NCI-H2196 (cell line): ENCODE measurements at regions not wholly inside any gene's neighbourhood (a gene's known extent, or its start where the extent isn't known, plus 50 kb on each side); places are given as distances from the start of the nearest gene placed in this dataset.
"Not testable (repeated sequence)": the region's sequence is repeated elsewhere in the genome, so short reads cannot be mapped to it uniquely, and the experiment has no call there.

ENCODE experiments used
- DNase-seq: peaks from one replicate; lab custom pipeline; 2025; ENCODE audit not compliant: unreplicated experiment; lab: John Stamatoyannopoulos, UW

DNA sequence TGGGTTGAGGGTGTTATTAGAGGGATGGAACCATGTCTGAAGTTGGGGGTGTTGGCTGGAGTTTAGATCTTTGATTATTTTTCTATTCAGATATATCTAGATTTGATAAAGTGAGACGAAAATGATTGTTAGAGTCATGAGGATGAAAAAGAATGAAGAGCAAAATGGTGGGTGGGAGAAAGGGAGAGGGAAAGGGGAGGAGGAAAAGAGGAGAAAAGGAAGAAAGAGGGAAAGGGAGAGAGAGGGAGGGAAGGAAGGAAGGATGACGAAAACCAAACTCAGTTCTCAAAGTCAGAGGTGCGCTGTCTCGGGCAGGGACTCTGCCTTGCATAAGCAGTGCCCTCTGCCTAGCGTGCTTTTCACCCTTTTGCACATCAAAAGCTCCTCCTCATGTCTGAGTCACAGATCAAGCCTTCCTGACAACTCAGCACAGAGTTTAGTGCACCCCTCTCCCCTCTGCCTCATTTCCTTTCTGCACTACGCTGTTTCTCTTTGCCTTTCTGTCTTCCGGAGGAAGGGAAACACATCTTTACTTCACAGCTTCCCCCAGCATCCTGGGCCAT lies 225.8 kb upstream of the PROX1 start:
- DNase-seq, result no peak

DNA sequence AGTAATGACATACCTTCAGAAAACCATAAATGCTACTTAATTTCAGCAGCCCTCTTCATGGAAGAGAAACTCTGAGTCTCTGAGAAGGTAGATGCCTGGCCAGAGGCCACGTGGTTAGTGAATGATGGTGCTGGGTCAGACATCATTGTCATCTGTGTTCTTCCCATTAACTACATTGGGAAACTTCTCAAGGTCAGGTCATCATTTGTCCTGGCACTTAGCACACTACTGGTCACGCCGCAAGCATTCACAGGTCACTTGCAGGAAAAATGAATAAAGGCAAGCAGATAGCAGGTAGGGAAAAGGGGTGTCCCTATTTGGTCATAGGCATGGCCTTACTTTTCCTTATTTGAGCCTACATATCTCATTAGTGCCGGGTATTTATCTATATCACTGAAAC lies 220.1 kb upstream of the PROX1 start:
- DNase-seq, result no peak

DNA sequence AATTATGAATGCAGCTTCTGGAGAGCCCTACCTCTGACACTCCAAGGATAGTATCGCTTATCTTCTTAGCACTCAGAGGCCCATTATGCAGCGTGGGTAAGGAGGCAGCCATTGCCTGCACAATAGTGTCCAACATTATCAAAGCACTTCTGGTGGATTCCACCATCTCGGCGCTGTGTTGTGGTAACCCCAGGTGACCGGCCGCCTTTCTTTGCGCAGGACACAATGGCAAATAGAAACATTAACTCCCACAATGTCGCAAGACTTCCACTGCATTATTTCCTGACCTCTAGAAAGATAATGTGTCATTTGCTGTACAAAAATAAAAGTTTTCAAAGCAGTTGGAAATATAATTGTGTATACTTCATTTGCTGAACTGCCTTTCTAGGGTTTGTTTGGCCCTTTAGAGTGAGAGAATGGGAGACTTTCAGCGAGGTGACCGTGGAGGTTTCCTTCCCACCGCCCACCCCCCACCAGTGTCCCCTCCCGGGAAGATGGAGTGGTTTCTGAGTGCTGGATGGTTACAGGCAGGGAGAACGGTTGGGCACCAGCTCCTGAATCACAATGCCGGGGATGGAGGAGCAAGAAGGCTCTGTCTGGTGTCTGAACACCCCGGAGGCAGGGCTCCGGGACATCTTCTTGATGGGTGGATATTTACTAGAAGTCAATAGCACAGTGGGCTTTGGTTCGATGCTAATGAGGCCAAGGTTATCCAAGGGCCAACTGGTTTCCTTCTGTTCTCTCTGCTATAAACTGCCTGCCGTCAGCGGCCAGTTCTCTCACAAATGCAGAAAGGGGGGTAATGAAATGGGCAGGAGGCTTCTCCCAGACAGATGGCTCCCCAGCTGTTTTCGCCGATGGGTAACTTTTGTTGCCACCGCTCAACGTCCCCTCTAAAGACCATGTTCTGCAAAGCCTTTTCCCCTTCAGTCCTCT lies 215.4 kb upstream of the PROX1 start:
- no peak for DNase-seq

DNA sequence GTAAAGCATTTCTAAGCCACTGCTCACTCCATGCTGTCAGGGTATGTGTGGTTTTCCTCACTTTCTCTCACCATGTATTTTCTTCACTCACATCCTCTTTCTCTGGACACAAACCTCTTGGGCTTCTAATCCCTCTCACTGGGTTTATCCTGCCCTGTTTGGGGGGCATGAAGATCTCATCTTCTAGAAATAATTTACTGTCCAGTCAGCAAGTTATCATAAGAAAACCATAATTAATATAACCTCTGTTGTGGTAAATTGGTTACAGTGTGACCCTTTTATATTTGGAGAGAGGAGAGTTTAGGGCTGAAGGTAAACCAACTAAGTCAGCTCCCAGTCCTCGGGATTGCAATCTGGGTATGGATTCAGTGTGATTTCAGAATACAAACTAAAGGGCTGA lies 213.8 kb upstream of the PROX1 start:
- DNase-seq, result no peak

DNA sequence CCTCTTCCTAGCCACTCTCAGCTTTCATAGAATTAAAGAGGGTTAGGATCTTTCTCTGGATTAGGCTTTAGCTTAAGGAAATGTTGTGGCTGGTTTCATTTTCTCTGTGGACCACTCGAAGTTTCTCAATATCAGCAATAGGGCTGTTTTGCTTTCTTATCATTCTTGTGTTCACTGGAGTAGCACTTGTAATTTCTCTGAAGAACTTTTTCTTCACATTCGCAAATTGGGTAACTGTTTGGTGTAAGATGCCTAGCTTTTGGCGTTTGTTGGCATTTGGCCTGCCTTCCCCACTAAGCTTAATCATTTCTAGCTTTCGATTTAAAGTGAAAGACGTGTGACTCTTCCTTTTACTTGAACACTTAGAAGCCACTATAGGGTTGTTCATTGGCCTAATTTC lies 210.8 kb upstream of the PROX1 start:
- DNase-seq, result no peak

DNA sequence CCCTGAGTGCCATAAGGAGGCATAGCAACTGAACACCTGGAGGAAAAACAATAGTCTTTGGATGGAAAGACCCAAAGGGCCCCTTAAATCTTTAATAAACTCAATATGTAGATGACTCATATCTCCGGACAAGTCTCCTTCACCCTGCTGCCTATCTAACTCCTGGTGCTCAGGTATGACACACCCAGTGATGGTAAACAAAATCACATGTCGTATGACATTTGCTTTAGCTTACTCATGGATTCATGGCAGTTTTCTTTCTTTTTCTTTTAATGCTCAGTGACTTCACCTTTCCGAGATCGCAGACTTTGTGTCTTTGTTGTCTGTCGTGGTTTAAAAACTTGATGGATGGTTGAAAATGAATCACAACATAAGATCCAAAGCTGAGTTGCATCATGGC lies 208.5 kb upstream of the PROX1 start:
- no peak for DNase-seq

DNA sequence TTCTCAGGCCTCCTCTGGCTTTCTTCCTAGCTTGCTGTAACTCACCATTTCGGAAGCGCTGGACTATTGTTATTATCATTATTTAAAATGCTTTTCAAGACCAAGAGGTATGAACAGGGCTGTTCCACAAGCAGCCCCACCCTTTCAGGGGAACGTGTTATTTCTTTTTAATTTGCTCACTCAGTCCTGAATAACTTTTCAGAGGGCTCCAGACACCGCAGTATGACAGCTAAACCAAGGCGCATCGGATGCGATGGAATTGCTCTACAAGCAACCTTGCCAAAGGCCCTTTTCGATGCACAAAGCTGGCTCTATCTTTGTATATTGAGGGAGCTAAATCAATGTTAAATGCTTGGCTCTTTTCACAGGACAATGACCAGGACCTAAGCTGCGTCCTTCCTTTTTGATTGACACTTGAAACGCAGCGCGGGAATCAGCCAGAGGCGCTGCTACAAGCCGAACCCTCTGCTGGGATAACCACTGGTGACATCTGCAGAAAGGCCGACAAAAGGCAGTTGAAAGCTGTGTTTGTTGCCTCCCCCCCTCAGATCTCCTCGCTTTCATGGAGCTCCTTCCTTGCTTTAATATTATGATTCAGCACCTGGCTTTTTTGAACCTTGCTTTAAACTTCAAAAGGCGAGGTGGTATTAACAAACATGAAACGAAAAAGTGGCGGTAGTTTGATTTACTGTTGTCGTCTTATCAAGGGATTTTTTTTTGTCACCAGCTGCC lies 204.7 kb upstream of the PROX1 start:
- DNase-seq, result no peak

DNA sequence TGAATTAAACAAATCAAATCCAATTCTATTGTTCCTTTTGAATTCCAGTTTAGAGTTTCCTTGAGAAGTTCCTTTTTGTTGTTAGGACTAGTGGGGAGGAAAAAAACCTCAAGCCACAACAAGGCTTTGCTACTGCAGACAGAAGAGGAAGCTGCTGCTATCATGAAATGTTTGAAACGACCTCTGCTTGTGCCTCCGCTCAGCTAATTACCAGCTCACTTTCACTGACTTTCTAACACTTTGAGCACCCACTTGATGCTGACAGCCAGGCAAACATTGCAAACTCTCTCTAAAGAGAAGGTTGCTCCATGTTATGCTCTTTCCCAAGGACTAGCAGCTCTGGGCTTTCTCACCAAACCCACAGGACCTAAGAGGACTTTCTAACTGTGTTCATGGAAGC lies 203.9 kb upstream of the PROX1 start:
- DNase-seq, result no peak

DNA sequence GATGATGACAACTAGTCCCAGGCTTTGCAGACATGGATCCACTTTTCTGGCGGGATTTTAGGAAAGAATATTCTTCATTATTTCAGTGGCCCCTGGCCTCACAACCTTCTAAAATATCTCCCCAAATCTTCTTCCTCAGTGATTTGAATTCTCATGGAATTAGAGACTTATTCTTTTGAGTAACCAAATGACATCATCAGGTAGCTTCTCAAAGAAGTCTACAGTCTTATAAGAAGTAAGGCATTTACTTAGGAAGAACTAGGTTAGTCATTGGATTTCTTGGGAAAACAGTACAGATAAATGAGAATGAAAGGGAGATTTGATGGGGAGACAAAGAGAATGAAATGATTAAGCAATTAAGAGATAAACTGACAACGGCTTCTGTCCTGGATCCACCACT lies 201.1 kb upstream of the PROX1 start:
- no peak for DNase-seq

DNA sequence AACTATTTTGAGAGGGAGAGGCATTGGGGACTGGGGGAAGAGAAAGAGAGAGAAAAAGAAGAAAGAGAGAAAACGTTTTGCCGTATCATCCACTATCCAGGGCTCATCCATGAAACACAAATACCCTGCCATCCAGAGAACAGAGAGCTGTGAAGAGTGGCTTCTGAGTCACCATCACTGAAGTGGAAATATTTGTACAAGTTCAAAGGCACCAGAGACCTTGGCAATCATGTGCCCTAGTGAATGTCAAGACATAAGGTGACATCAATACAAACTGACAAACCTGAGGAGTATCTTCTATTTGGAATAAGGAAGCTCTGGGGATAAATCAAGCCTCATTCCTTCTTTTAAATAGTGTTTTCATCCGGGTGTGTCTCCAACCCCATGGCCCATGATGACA lies 197.2 kb upstream of the PROX1 start:
- no peak for DNase-seq

DNA sequence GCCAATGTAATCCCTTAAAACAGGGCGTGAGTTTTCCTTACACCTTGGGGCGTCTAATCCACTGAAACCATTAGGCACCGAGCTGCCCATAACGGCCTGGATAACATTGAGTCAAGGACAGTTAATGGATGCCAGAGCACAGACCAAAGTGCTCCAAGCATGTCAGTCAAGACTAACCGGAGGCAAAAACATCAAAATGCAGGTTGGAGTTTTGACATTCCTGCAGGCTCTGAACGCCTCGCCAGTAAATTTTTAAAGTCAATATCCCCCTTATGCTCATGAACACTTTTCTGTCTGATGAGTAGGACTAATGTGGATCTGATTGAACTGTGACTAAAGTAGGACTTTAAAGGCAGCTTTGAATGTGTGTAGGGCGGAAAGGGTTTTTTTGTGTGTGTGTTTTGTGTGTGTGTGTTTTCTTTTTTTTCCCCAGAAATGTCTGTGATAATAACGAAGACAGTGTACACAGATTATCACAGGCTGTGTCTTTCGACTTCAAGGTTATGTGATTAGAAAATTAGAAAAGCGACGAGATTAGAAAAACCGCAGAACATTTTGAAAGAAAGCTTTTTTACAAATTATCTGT lies 194.2 kb upstream of the PROX1 start:
- DNase-seq, result no peak

DNA sequence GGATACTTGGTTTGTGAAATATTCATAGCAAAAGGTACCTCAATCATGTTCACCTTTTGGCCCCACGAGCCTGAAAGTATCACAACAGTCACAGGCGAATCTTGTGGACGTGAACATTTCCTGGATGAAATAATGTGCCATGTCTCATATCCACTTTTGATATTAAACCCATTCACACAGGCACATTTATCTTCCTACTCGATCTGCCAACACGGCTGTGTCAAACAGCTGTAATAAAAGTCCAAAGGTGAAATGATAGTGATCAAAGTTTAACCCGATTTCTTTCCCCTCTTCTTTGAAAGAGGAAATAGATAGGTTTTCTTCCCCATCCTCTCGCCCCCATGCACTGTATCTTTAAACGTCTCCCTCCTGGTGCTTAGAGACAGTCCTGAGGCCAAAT lies 191.2 kb upstream of the PROX1 start:
- DNase-seq, result no peak

DNA sequence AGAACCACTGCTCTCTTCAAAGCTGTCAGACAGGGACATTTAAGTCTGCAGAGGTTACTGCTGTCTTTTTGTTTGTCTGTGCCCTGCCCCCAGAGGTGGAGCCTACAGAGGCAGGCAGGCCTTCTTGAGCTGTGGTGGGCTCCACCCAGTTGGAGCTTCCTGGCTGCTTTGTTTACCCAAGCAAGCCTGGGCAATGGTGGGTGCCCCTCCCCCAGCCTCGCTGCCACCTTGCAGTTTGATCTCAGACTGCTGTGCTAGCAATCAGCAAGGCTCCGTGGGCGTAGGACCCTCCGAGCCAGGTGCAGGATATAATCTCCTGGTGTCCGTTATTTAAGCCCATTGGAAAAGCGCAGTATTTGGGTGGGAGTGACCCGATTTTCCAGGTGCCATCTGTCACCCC lies 179.5 kb upstream of the PROX1 start:
- DNase-seq, result not testable (repeated sequence)

DNA sequence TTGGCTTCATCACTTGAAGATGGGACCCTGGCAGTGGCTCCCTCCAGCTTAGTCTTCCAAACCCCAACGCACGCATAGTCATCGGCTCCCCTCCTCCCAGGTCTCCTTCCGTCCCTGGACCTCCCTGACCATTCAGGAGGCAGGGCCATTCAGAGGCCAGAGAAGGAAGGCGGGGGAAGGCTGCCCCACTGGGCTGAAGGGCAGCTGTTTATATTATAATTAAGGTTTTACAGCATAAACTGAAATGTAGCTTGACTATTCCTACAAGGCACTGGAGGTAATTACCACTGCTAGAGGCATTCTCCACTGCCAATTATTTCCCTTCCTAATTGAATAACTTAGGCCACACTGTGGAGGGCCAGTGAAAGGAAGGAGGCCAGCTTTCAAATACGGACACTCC lies 170.6 kb upstream of the PROX1 start:
- no peak for DNase-seq

DNA sequence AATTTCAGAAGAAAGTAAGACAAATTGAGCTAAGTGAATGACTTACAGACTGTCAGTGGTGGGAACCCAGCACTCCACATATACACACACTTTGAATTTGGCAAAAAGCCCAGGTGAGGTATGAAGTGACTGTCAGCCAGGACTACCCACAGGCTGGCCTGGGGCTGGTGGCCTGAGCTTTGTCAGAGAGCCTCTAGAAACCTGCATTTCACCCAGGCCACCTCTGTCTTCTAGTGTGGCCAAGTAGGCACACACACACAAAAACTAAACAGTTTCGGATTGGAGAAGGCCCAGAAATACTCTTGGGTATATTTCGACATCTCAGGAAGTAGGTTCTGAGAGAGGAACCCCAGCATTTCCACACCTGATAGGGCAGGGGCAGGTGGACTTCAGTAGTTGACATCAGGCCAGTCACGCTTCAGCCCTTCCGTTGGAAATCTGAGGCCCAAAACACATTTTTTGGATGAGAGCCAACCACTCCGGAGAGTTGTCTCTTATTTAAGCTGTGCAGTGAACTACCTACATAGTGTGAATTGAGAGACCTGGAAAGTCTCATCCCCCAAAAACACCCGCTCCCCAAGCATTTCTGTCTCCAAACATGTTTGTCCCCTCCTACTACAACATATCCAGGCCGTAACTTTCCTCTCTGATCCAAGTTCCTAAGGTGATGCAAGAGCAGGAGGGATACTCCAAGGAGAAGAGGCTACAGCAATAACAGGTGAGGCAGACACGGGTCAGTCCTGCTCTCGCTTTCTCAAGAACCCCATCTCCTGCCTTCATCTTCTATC lies 167.2 kb upstream of the PROX1 start:
- peak; percentile 41 for DNase-seq

DNA sequence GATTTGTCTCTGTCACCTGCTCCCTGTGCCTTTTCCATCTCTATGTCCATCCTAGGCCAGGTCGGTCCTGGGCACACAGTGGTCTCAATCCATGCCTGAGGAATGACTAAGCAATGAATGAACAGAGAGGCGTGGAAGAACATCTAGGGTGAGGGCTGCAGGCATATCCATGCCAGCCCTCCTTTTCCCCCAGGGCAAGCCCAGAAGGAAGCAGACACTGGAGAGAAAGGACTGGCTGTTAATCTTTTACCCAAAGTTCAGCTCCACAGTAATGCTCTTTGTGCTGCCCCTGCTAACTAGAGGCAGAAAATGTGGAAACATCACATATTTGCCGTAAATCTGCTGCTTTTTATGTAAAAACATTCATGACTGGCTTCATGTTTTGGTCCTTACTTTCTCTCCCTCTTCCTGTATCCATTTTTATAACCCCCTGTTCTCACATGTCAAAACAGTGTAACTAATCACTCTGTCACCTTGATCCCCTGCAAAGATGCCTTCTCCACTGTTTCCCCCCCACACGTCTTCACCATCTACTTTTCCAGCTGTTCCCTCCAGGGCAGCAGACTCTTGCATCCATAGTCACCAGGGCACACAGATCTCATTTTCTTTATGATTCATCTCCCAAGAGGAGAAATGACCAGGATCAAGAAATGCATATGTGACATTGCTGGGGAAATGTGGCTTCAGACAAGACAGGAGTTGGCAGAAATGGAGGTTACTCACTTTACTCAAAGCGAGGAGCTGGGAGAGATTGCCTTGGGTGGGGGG lies 166.4 kb upstream of the PROX1 start:
- no peak for DNase-seq

DNA sequence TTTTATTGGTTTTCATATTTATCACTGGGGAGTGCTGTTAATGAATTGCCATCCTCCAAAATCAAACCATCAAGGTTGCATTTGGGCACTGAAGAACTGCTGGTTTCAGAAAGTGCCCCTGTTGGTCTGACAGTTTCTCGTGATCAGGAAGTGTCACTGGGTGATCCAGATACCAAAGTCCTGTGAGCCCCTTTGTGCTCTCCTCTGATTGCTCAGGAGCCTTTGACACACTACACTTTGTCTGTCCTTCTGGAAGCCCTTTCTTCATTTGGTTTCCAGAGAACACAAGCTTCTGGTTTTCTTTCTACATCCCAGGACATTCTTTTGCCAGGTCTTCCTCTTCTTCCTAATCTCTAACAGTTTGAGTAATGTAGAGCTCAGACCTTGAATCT lies 165.8 kb upstream of the PROX1 start:
- no peak for DNase-seq

DNA sequence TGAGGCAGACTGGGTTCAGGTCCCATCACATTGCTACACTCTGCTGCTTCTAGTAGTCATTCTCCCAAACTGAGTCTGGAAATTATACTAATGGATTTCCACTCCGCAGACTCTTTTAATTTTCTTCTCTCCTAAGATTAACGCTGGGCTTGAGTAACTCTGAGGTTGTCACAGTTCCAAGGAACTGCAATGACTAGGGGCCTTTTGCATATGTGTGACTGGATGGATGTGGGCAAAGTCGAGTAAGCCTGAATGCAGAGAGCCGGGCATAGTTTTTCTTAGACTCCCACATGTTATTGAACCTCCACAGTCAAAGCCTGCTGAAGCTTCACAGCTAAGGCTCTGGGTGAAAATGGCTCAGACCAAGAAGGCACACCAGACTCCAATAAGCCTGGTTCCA lies 160.9 kb upstream of the PROX1 start:
- no peak for DNase-seq

DNA sequence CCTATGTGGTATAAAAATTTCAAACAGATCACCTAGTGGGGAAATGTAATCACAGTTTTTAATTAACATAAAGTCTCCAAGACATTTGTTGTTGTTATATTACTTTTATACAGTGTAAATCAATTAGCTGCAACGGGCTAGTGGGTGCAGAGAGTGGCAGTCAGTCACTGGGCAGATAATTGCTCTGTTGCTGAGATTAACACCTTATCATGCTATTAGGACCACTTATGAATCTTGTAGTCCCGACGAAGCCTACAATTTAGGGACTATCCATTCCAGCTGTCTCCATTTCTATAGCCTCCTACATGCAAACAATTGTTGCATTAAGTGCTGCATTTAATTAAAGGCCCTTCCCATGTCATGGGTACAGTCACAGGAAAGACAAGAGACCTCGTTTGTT lies 158.9 kb upstream of the PROX1 start:
- DNase-seq, result no peak

DNA sequence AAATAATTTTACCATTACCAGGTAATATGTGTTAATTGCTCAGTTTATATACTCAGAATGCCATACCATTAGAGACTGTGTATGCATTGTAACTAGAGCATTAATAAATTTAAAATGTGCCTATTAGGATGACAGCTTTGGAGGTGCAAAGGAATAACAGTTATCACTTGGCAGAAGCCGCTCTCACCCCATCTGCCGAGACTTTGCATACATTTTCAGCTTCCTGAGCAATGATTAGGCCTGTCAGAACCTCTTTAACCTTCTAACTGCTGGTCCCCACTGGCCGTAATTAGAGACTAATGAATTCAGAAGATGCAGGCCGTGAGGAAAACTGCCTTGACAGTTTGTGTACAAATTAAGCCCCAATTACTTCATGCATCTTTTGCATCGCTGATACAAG lies 158.0 kb upstream of the PROX1 start:
- DNase-seq, result no peak
